Inferior parietal cortex (tissue), 1 donor: ENCODE measurements at regions not wholly inside any gene's neighbourhood (a gene's known extent, or its start where the extent isn't known, plus 50 kb on each side); places are given as distances from the start of the nearest gene placed in this dataset.

Experiments used
- DNase-seq: peaks from one replicate; pipeline ENCODE4 v3.0.0-alpha.2; 2016; ENCODE audit errors: extremely low spot score

DNA sequence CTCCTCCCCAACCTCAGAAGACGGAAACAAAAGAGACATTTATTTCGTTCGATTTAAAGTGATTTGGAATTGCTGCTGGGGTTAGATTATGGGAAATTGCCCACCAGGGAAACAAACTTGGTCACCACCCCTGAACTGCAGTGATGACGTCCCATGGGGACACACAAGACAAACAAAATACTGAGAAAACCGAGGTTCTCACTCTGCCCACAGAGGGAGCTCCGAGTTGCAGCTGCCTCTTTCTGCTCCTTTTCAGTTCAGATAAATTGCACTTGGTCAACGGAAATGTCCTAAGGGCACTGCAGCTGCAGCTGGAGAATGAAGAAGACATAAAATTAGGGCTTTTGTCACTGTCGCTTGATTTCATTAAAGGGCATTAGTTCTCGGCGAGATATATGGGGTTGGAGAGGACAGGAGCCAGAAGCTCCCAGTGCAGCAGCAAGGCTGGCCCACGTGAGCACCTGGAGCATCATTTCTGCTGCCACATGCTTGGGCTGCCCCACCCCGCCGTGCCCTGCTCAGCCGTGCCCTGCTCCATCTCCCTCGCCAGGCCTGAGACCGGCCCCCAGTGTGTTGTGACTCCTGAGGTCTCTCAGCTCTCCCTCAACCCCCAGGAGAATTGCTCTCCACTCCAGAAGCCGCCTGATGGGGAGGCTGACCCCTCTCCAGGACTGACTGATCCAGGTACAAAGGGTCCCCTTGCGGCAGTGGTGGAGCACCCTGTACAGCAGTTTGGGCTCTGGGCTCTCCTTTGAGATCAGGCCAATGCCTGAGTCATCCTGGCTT is 231.7 kb upstream of the AJAP1 start:
- DNase-seq = no peak

DNA sequence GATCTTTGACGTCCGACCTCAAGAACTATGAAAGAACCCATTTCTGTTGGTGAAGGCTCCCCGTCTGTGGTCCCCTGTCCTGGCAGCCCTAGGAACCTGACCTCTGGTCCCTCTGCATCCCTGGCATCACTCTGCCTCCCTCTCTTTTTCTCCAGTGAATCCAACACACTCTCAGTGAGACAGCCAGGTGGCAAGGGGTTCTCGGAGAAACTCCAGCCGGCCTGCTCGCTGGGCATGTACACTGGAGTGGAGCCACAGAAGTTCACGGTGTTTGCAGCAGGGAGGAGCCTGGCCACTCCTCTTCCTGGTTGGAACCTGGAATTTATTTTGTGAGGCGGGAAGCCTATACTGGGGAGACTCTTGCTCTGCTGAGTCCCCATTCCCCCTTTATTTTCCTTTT is 230.2 kb upstream of the AJAP1 start:
- DNase-seq = no peak

DNA sequence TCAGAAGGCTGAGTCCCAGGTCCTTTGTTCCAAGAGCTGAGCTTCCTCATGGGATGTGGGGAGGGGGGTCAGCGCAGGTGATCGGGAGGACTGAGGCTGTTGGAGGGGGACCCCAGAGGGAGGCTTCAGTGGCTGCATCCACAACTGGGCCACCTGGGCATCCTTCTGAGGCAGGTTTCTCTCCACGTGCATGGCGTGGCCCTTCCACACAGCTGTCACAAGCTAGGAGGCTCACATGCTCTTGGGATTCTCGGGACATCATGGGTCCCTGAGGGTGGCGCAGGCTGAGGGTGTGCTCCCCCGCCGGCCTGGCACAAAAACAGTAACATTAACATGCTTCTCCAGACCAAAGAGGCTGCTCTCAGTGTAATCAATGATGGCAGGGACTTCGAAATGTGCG is 229.6 kb upstream of the AJAP1 start:
- no peak for DNase-seq

DNA sequence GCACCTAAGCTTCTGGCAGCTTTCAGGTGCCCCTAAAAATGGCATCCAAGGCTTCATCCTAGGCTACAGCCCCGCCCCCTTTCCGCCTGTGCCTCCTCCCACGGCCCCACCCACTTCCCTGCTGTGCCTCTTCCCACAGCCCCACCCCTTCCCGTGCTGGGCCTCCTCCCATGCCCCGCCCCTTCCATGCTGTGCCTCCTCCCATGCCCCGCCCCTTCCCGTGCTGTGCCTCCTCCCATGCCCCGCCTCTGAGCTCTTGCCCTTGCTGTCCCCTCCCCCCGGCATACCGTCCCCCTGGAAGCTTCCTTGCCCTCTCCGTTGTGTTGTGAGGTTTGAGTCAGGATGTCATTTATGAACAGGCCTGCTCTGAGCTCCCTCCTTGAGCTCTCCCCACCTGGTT is 228.5 kb upstream of the AJAP1 start:
- DNase-seq = no peak

DNA sequence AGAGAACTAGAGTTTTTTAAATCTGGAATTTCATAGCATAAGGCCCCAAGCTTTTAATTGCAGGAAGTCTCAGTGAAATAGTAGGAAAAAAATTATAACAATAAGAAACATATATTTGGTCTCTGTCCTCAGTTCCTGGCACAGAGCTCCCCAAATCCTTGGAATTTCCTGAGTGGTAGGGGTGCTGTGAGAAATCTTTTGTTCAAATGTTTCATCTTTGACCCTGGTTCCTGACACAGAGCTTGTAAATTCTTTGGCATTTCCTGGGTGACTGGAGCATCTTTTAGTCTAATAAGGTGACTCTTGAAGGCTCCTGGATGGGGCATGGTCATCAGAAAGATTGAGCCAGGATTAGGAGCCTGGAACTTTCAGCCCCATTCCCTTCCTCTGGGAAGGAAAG is 225.7 kb upstream of the AJAP1 start:
- DNase-seq = no peak

DNA sequence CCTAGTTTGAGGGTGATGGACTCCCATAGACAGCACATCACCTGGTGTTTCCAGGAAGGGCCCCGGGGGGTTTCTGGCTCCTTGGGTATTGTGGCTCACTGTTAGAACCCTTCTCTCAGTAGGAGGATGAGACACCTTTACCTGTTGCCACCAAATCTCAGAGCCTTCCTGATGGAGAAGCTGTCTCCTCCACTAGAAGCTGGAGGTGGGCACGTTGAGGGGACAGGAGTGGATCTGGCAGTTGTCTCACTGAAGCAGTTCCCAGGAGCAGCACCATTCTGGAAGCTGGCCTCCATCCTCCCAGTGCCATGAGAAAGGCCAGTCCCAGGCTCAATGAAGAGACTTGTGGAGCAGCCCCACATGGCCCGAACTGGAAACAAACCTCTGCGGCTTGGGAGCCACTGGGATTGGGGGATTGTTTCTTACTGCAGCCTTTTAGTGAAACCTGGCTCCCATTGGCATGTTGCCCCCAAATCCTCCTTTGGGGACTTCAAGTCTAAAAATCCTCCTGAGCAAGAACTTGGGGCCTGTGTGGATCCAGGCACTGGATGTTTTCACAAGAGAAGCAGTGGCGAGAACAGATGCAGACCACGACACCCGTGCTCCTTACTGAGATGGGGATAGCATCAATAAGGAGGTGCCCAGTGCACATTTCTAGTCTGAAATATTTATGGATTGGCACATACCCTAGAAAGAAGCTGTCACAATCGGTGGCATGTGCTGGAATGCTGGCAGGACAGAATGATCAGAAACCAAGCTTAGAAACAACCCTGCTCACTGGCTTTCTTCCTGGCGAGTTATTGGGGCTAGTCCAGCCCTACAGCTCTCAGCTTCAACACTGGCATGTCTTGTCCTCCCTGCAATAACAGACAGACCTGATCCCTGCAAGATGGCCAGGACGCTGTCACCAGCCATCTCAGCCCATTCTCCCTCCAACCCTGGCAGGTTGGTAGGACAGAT is 223.7 kb upstream of the AJAP1 start:
- DNase-seq = peak; percentile 47

DNA sequence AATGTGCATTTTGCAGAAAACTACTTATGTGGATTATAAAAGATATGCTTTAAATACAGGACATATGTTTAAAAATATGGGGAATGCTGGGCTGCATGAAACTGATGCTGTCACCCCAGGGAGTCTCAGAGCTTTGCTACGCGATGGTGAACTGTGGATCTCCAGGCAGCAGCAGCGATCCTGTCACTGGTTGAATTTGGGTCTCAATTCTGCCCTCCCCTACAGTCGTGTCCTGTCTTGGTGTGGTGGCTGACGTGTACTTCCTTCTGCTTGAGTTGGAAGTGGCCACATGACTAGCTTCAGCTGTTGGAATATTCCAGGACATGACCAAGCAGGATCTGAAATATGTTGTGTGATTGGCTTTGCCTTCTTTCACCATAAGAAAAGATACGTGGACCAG is 222.9 kb upstream of the AJAP1 start:
- DNase-seq = no peak

DNA sequence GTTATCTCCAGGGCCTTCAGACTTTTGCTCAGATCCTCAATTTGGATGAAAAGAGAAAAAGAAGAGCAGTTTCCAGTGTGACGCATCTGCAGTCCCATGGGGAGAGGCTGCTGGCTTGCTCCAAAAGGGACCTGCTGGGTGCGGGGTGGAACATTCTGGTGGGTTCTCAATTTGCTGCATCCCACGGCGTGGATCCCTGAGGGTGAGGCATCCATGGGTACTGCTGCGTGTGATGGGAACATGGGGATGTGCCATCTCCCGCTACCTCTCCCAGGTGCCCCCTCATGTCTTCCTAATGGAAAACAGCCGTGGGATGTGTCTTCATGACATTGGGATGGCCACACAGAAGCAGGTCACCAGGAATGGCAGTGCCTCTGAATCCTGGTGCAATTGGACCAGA is 221.3 kb upstream of the AJAP1 start:
- no peak for DNase-seq

DNA sequence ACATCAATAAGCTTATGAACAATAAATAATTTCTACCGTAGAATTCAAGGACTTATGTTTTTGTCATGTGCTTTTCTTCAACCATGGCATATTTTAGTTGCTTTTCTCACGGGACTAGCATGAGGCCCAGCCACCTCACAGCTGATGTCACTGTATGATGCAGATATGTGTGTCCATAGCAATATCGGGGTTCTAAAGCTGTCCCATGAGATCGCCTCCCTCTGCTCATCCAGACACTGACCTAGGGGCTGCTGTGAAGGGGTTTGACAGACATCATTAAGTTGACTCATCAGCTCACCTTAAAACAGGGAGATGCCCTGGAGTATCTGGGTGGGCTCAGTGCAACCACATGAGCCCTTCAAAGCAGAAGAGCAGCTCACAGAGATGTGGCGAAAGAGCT is 210.3 kb upstream of the AJAP1 start:
- no peak for DNase-seq

DNA sequence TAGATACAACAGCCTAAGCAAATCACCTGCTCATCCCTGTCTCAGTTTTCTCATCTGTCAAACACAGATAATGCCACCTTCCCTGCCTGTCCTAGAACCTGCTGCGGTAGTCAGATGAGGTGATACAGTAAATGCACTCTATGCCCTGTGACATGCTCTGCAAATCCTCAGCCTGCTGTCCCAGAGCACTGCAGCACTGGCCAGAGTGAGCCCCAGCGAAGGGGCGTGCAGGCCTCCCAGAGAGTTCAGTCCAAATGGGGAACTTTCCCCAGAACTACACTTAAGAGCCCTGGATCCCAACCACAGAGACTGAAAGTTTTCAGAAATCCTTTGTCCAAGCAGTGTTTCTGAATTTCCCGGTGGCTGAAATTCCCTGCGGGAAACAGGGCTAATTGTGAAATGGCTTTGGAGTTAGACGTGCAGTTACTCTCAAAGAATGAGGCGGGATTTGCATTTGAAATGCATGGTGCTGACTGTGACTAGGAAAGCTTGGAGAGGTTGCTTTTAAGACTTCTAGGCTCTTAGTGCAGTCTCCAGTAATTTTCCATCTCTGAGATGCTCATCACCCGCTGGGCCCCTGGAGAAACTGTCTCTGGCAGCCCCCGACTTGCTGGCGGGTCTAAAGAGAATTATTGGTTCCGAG is 206.5 kb upstream of the AJAP1 start:
- no peak for DNase-seq

DNA sequence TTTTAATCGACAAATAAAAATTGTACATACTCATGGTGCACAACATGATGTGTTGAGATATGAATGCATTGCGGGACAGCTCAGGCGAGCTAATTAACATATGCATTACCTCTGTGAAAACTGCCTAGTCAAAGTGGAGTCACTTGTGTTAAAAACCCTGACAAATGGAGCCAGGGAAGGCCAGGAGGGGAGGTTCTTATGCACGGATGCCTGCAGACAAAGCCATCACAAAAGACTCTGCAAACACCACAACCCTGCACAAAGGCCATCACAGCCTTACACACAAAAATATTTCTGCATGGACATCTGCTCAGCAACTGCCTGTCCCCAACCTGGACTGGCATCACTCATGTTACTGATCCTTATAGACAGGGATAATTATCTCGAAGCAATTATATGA is 204.4 kb upstream of the AJAP1 start:
- no peak for DNase-seq

DNA sequence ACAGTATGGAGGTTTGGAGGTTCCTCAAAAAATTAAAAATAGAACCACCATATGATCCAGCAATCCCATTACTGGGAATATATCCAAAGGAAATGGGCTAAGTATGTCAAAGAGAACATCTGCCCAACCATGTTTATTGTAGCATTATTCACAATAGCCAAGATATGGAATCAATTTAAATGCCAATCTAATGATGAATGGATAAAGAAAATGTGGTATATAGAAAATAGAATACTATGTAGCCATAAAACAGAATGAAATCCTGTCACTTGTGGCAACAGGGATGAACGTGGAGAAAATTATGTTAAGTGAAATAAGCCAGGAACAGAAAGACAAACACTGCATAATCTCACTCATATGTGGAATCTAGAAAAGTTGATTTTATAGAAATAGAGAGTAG is 201.7 kb upstream of the AJAP1 start:
- peak; percentile 12 for DNase-seq

DNA sequence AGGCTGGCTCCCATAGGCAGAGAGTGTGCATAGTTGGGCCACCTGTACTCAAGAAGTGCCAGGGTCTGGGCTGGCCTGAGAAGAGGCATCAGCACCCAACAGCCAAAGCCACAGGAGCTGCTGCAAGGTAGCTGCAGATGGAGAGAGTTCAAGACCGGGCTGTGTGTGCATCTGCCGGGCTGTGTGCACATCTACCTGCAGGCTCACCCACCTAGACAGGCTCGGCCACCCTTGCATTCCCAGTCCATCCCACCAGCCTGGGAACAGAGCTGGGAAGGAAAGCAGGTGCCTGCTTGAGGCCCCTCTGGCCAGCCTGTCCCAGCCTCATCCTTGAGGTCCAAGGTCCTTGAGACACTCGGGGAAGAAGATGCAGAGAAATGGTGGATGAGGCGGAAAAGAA is 194.4 kb upstream of the AJAP1 start:
- no peak for DNase-seq

DNA sequence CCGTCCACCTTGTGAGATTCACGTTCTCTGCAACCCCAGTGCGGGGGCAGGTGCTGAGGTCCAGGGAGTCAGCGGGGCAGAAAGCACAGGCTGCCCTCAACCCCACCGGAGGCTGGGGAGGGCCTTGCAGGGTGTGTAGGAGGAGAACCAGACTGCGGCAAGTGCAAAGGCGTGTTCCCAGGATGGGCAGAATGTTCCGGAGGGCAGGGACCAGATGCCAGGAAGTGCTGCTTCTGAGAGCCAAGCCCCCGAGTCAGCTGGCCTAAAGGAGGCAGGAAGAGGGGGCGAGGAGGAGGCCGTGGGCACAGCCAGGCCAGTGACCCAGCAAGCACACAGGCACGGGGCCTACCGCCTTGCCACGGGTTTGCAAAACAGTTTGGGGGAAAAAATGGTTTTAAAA is 193.8 kb upstream of the AJAP1 start:
- DNase-seq = no peak

DNA sequence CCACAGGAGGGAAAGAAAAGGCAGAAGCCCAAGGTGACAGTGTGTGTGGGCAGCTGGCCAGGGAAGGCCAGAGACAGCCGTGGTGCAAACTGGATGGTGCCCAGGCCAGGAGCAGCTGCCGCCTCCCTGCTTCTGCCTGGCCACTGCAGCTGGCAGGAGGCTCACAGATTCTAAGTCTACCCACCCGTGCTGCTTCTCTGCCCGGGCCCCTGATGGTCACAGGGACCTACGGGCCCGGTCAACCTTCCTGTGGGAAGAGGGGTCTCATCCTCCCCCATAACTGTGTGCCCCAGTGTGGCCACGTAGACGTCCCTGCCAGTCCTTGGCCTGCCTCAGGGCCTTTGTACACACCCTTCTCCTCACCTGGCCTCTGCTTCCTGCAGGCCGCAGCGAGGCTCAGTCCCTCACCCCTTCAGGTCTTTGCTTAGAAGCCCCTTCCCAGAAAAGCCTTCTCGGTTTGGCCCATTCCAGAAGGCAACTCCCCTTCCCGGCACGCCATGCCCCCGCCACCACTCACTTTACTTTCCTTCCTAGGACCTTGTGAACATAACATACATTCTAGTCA is 192.6 kb upstream of the AJAP1 start:
- no peak for DNase-seq

DNA sequence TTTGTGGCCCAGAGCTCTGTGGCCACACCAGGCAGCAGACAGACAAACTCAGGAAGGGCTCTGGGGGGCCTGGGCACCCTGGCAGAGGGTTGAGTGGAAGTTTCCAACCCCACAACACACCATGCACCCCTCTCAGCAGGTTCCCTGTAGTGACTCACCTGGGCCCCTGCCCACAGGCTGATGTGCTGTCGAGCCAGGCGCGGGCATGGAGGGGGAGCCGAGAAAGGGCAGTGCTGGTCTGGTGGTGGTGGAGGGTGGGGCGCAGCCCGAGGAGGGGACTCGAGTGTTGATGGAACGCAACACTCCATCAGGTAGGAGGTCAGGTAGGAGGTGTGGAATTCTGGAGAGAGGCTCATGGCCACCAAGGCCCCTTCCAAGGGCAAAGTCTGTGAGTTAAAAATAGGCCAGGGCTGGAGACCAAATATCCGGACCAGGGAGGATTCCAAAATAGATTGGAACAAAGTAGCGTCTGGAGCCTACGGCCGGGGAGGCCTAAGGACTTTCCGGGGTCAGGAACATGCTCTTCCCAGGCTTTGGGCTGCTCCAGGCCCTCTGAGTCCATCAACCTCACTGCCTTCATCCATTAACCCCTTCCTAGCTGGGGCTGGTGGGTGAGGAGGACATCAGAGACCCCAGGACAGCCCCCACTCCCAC is 191.5 kb upstream of the AJAP1 start:
- DNase-seq = no peak

DNA sequence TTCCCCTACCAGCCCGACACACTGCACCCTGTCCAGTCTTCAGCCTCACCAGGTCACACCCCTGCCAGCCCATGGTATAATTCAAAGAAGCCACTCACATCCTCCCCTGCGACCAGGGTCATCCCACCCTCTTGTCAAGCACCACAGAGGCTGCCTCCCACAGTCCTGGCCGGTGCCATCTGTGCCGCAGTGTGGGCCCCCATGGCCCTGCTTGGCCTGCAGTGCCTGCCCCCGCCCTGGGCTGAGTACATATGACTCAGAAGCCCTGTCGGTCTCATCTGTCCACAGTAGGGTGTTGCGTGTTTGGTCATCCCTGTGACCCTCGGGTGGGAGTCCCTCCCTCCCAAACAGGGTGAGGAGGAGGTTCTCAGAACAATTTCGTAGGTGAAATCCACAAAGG is 190.8 kb upstream of the AJAP1 start:
- no peak for DNase-seq

DNA sequence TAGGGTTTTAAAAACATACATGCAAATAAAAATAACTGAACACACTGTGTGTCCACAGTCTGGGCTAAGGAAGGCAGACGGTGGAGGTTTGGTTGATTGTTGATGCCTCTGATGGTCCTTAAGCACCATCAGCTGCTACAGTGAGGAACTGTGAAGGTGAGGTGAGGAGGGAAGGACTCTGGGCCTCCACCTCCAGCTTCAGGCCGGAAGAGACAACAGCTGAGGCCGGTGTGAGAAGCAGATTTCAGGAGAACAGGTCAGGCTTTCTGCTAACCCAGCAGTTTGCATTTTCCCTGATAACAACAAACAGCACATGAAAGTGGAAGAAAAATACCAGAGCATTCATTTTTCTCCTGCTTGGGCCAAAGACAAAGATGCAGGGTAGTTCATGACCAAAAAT is 189.9 kb upstream of the AJAP1 start:
- no peak for DNase-seq

DNA sequence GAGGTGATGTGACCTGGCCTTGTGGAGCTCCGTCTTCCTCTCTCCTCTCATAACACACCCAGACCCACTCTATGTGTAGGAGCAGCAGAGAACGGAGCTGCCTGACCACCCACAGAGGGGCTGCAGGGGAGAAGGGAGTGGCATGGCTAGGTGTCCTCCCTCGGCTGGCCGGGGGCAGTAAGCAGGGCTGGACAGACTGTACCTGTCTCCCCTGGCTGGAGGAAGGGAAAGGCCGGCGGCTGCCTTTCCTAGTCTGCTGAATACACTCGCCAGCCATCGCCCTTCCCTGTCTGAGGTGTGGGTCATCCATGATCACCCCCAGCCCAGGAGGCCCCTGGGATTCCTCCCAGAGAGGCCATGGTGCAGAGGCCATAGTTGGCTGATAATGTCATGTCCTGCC is 187.2 kb upstream of the AJAP1 start:
- DNase-seq = no peak

DNA sequence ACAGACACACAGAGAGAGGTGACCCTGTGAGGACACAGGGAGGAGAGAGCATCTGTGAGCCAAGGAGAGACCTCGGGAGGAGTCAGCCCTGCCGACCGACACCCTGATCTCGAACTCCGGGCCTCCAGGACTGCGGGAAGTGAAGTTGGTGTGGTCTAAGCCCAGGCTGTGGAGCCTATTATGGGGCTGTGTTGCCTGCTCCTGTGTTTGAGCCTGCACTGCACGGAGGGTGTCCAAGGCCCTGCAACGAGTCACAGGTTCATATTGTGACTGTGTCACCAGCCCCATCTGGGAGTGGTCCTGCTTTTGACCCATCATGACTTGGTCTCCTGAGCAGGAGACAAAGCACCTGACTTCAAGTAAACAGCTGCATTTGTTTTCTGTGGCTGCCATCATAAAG is 186.0 kb upstream of the AJAP1 start:
- DNase-seq = no peak

DNA sequence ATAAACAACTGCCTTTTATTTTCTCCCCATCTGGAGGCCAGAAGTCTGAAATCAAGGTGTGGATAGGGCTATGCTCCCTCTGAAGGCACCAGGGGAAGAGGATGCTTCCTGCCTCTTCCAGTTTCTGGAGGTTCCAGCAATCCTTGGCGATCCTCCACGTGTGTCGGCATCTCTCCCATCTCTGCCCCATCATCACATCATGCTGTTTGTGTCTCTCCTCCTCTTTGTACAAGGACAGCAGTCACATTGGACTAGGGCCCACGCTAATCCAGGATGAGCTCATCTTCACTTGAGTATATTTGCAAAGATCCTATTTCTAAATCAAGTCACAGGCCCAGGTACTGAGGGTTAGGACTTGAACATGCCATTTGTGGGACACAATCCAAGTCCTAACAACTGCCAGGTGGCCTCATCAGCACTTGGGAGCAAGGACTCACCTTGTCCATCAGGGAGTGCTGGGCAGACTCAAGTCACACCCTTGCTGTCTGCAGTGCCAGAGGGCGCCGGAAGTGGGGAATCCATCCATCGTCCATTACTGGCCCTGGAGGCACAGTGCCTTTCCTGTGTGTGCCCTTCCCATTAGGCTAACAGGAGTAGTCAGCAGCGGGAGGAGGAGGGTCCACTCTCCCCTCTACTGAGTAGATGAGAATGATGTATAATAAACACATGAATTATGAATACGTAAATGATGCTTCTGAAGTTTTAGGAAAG is 185.4 kb upstream of the AJAP1 start:
- peak; percentile 35 for DNase-seq
